ENCODE measurements at regions not wholly inside any gene's neighbourhood (a gene's known extent, or its start where the extent isn't known, plus 50 kb on each side); places are given as distances from the start of the nearest gene placed in this dataset.

- TF ChIP-seq, protein P1, sequence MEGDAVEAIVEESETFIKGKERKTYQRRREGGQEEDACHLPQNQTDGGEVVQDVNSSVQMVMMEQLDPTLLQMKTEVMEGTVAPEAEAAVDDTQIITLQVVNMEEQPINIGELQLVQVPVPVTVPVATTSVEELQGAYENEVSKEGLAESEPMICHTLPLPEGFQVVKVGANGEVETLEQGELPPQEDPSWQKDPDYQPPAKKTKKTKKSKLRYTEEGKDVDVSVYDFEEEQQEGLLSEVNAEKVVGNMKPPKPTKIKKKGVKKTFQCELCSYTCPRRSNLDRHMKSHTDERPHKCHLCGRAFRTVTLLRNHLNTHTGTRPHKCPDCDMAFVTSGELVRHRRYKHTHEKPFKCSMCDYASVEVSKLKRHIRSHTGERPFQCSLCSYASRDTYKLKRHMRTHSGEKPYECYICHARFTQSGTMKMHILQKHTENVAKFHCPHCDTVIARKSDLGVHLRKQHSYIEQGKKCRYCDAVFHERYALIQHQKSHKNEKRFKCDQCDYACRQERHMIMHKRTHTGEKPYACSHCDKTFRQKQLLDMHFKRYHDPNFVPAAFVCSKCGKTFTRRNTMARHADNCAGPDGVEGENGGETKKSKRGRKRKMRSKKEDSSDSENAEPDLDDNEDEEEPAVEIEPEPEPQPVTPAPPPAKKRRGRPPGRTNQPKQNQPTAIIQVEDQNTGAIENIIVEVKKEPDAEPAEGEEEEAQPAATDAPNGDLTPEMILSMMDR (IDR thresholded peaks at IDR 0.05), result no peak
These were observed 214.3 kb upstream of the WSB1 start for GRCh38 chr17:27079660-27080059.

DNA sequence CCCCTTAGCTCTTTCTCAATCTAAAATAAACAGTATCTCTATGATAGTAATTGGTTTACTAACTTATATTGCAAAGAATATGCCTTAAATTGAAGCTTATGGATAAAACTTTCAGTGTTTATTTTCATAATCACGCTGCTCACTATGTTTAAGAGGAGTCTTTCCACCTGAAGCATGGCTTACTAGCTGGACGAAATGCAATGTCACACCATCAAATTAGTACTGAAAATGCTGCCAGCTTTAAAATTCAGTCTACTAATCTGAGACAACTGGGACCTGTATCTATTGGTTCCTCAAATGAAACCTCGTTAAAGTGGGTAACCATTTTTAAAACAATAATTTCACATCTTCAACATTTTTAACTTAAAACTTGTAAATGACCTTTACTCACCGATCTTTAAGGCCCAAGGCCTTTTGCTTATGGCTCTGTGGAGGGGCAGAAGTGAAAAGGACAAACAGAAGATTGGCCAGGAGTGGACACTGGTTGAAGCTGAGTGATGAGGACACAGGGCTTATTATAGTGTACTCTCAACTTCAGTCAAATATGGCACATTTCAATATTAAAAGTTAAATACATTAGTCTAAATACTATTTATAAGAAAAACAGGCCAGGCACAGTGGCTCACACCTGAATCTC is 212.8 kb upstream of the WSB1 start:
- Mint-ChIP-seq H3K27ac (ENCODE audit: unreplicated experiment) (no peak overlapping the region), H3K4me1 (ENCODE audit: unreplicated experiment) (no peaks in the 10 kb centered on the region), H3K9me3 (ENCODE audit: unreplicated experiment) (peaks cover 40% of the 10 kb centered on the region), H3K36me3 (ENCODE audit: unreplicated experiment) (no peaks in the 10 kb centered on the region), H3K4me3 (ENCODE audit: unreplicated experiment) (no peak overlapping the region), H3K27me3 (ENCODE audit: unreplicated experiment) (no peaks in the 10 kb centered on the region)
- TF ChIP-seq, protein P1 (IDR thresholded peaks at IDR 0.05), result no peak
- DNase-seq (ENCODE audit: extremely low spot score, unreplicated experiment), result no peak

More at GRCh38 chr17:27079660-27080059, 214.3 kb upstream of the WSB1 start:
- Mint-ChIP-seq H3K36me3 (ENCODE audit: unreplicated experiment) (no peaks in the 10 kb centered on the region), H3K9me3 (ENCODE audit: unreplicated experiment) (peaks cover 44% of the 10 kb centered on the region), H3K4me1 (ENCODE audit: unreplicated experiment) (no peaks in the 10 kb centered on the region), H3K4me3 (ENCODE audit: unreplicated experiment) (no peak overlapping the region), H3K27me3 (ENCODE audit: unreplicated experiment) (no peaks in the 10 kb centered on the region), H3K27ac (ENCODE audit: unreplicated experiment) (no peak overlapping the region)
- no peak for DNase-seq (ENCODE audit: extremely low spot score, unreplicated experiment)

GRCh38 chr17:27082023-27082774 is 211.7 kb upstream of the WSB1 start:
- Mint-ChIP-seq H3K27ac (ENCODE audit: unreplicated experiment) (no peak overlapping the region), H3K4me1 (ENCODE audit: unreplicated experiment) (no peaks in the 10 kb centered on the region), H3K27me3 (ENCODE audit: unreplicated experiment) (no peaks in the 10 kb centered on the region), H3K9me3 (ENCODE audit: unreplicated experiment) (peaks cover 40% of the 10 kb centered on the region), H3K36me3 (ENCODE audit: unreplicated experiment) (no peaks in the 10 kb centered on the region), H3K4me3 (ENCODE audit: unreplicated experiment) (no peak overlapping the region)
- DNase-seq (ENCODE audit: extremely low spot score, unreplicated experiment), result no peak
- TF ChIP-seq, protein P1 (IDR thresholded peaks at IDR 0.05), result no peak

DNA sequence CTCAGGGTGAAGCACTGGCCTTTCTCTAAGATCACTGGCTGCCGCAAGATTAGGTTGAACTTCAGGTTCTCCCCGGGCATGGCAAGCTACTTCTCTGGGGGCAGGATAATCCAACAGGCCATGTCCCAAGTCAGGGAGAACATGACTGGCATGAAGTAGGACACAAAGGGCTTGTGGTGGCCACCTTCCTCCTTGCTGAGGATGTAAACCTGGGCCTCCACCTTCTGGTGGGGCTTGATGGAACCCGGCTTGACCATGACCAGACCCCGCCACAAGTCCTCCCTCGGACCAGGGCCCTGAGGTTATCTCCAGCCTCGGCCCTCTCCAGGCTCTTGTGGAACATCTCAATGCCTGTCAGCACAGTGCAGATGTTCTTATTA is 211.1 kb upstream of the WSB1 start:
- peaks cover 40% of the 10 kb centered on the region for H3K9me3 Mint-ChIP-seq (ENCODE audit: unreplicated experiment)

More for the DNA sequence above, 211.1 kb upstream of the WSB1 start:
- no peaks in the 10 kb centered on the region for H3K27me3 Mint-ChIP-seq (ENCODE audit: unreplicated experiment)
- no peaks in the 10 kb centered on the region for H3K4me1 Mint-ChIP-seq (ENCODE audit: unreplicated experiment)
- H3K27ac Mint-ChIP-seq (ENCODE audit: unreplicated experiment), result no peak overlapping the region
- TF ChIP-seq, protein P1 (IDR thresholded peaks at IDR 0.05), result no peak
- no peak overlapping the region for H3K4me3 Mint-ChIP-seq (ENCODE audit: unreplicated experiment)
- DNase-seq (ENCODE audit: extremely low spot score, unreplicated experiment), result no peak
- no peaks in the 10 kb centered on the region for H3K36me3 Mint-ChIP-seq (ENCODE audit: unreplicated experiment)
